IPS-15b (cell line): ENCODE measurements at regions not wholly inside any gene's neighbourhood (a gene's known extent, or its start where the extent isn't known, plus 50 kb on each side); places are given as distances from the start of the nearest gene placed in this dataset.
"Not testable (repeated sequence)": the region's sequence is repeated elsewhere in the genome, so short reads cannot be mapped to it uniquely, and the experiment has no call there.

Experiments
- H3K27me3 ChIP-seq: one replicate; pipeline ENCODE4 v1.6.1; 2013; ENCODE audit warnings: low read length; ENCODE audit not compliant: control insufficient read depth, insufficient read depth
- H3K36me3 ChIP-seq: one replicate; pipeline ENCODE4 v1.6.1; 2013; ENCODE audit warnings: low read length; ENCODE audit not compliant: control insufficient read depth, insufficient read depth
- H3K4me1 ChIP-seq: one replicate; pipeline ENCODE4 v1.6.1; 2013; ENCODE audit warnings: mild to moderate bottlenecking, low read length; ENCODE audit not compliant: control insufficient read depth, insufficient read depth
- H3K4me3 ChIP-seq: one replicate; pipeline ENCODE4 v1.5.1; 2013; ENCODE audit warnings: low read depth, low read length
- H3K9ac ChIP-seq: one replicate; pipeline ENCODE4 v1.6.1; 2013; ENCODE audit warnings: low read depth, mild to moderate bottlenecking, low read length
- H3K9me3 ChIP-seq: one replicate; pipeline ENCODE4 v1.6.1; 2013; ENCODE audit warnings: mild to moderate bottlenecking, low read length; ENCODE audit not compliant: control insufficient read depth, insufficient read depth

DNA sequence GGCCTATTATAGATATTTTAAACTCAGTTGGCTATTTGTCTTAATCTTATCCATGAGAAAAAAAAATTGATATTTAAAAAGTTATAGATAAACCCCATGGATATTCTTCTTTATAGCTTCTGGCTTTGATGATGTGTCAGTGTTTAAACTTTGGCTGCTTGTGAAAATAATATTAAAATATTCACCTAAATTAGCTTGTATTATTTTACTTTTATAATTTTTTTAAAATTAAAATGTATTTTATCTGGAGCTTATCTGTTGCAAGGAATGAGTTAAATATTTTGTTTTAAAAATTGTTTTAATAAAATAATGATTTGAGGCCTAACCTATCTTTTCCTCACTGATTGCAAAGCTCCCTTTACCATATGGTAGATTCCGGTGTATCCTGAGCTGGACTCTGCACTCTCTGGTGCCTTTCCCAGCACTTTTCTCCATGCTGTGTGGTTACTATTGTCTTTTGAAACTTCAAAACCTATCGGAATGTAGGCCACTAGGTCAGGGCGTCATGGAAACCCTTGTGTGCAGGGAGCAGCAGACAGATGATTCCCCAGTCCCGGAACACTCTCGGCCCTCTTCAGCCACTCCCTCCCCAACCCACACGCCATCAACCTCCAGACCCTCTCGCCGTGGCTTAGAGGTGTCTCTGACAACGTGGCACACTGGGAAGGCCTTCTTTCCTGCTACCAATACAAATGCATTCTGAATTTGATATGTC is 252.3 kb upstream of the ATP10A start:
- Histone ChIP-seq H3K27me3 (no peaks in the 10 kb centered on the region), H3K36me3 (no peaks in the 10 kb centered on the region), H3K4me3 (no peak overlapping the region), H3K4me1 (no peaks in the 10 kb centered on the region), H3K9me3 (no peaks in the 10 kb centered on the region), H3K9ac (no peak overlapping the region)

DNA sequence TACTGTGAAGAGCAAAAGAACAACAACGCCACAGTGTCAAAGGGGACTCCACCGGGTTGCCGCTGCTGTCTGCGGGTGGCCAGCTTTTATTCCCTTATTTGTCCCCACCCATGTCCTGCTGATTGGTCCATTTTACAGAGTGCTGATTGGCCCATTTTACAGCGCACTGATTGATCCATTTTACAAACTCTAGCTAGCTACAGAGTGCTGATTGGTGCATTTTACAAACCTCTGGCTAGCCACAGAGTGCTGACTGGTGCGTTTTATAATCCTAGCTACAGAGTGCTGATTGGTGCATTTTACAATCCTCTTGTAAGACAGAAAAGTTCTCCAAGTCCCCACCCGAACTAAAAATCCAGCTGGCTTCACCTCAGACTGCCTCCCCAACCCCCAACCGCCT is 251.0 kb upstream of the ATP10A start:
- not testable (repeated sequence) for H3K9me3 ChIP-seq

DNA sequence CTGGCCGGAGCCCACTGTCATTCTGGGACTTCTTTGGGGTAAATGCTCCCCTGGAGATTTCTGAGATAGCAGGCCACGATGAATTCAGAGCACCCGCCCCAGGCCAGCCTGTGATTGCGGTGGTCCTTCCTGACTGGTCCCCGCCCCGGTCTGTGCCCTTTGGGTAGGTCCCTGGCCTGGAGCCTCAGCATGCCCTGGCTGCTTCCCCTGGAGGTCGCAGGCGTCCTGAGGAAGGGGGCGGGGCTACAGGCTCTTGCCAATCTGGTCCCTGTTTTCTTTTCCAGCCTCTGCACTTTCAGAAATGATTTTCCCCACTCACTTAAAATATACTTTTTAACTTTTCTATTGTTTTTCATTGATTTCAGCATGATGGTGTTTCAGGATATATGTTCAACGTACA is 250.2 kb upstream of the ATP10A start:
- Histone ChIP-seq H3K27me3 (no peaks in the 10 kb centered on the region), H3K4me3 (no peak overlapping the region), H3K9me3 (no peaks in the 10 kb centered on the region), H3K36me3 (no peaks in the 10 kb centered on the region), H3K9ac (no peak overlapping the region), H3K4me1 (no peaks in the 10 kb centered on the region)

More for the DNA sequence above, 251.0 kb upstream of the ATP10A start:
- not testable (repeated sequence) for H3K27me3 ChIP-seq, H3K36me3 ChIP-seq, H3K9ac ChIP-seq, H3K4me3 ChIP-seq, H3K4me1 ChIP-seq

DNA sequence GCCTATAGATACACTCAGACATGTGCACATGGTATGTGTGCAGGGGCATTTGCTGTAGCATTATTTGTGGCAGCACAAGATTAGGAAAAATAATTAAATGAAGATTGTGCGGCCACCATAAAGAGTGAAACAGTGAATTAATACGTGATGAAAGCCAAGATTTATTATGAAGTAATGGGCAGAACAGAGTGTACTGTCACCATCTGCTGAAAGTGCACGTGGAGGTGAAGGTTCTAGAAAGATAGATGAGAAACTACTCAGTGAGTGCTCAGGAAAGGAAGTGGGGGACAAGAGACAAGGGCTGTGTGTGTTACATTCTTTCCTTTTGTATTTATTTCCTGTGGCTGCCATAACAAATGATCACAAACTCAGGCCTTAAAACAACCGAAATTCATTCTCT is 246.1 kb upstream of the ATP10A start:
- H3K27me3 ChIP-seq = no peaks in the 10 kb centered on the region

DNA sequence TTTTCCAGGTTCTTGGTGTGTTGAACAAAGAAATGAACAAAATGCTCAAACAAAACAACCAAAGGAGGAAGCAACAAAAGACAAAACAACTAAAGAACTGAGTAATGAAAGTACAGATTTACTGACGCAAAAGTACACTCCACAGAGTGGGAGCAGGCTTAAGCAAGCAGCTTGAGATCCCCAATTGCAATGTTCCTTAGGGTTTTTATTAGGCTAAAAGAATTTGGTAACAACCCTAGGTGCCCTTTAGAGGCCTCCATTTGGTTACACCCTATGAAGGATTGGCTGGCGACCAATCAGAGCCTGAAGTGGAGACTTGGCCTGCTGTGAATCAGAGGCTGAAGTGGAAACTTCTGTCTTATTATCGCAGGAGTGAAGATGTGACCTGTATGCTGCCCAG is 243.4 kb upstream of the ATP10A start:
- Histone ChIP-seq H3K36me3 (no peaks in the 10 kb centered on the region), H3K27me3 (no peaks in the 10 kb centered on the region), H3K4me1 (peaks cover 15% of the 10 kb centered on the region), H3K9ac (no peak overlapping the region), H3K9me3 (peaks cover 5% of the 10 kb centered on the region), H3K4me3 (no peak overlapping the region)

More for the DNA sequence above, 246.1 kb upstream of the ATP10A start:
- Histone ChIP-seq H3K4me1 (no peaks in the 10 kb centered on the region), H3K4me3 (no peak overlapping the region), H3K36me3 (no peaks in the 10 kb centered on the region), H3K9me3 (peaks cover 5% of the 10 kb centered on the region), H3K9ac (no peak overlapping the region)

DNA sequence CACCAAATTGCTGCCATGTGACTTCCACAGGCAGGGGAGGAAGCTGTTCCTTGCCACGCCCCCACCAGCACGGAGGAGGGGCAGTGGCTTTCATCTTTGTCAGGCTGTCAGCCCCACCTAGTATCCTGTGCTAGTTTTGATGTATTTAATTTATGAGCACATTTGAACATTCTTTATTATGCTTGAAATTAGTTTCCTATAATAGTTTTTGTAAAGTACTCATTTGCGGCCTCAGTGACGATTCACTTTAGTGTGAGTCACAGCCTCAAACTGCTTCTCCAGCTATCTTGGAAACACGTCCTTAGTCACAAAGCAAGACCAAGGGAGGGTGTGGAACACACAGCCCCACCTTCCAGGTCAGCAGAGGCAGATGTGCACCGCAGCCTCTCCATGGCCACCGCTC is 239.9 kb upstream of the ATP10A start:
- no peaks in the 10 kb centered on the region for H3K36me3 ChIP-seq
- no peaks in the 10 kb centered on the region for H3K27me3 ChIP-seq
- peaks cover 5% of the 10 kb centered on the region for H3K9me3 ChIP-seq
- peaks cover 16% of the 10 kb centered on the region for H3K4me1 ChIP-seq
- no peak overlapping the region for H3K4me3 ChIP-seq
- no peak overlapping the region for H3K9ac ChIP-seq

DNA sequence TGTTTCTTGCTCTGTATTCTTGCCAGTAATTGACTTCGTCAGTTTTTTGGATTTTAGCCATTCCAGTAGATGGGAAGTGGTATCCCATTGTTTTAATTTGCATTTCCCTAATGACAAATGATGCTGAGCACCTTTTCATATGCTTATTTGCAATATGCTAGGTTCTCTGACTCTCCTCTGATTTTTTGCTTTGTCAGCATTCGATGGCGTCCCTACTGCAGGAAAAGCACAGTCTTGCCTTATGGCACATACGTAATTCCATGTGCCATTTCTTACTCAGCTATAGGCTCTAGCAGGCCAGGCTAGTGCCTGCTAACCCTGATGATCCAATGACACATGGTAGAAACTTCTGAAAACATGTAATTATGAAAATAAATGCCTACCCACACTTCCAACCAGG is 239.2 kb upstream of the ATP10A start:
- Histone ChIP-seq H3K36me3 (no peaks in the 10 kb centered on the region), H3K4me3 (no peak overlapping the region), H3K4me1 (peaks cover 16% of the 10 kb centered on the region), H3K9me3 (peaks cover 5% of the 10 kb centered on the region), H3K27me3 (no peaks in the 10 kb centered on the region), H3K9ac (no peak overlapping the region)

DNA sequence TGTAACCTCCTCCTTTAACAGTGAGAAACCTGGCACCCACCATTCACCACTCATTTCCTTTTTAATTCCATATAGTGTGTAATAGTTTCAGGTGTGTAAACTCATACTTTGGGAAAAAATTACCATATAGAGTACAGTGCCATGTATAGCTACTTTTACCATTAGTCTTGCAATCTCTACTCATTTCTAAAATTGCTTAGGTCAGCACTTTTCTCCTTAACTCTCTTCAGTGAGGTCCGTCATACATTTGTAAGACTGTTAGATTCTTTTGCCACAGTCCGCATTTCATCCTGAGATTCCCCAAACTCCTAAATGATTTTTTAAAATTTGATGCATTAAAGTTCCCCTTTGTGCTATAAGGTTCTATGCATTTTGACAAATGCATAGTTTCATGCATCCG is 238.3 kb upstream of the ATP10A start:
- H3K9me3 ChIP-seq = peaks cover 2% of the 10 kb centered on the region

DNA sequence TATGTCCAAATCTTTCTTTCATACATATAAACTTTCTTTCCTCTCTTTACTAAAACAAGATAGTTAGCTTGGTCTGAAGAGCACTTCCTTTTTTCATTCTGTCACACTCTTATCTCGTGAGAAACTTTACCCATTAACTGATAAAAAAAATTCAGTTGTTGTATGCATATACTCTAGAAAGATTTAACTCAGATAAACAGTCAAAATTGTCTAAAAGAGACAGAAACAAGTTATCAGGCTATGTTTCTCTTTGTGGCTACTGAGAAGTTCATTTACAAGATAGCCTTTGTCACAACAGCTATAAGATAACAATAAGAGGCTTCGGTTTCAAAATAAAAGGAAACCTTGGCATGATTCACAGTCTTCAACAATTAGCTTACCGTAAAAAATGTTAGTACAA is 235.7 kb upstream of the ATP10A start:
- Histone ChIP-seq H3K4me3 (no peak overlapping the region), H3K9me3 (no peaks in the 10 kb centered on the region), H3K27me3 (no peaks in the 10 kb centered on the region), H3K9ac (no peak overlapping the region), H3K4me1 (peaks cover 18% of the 10 kb centered on the region), H3K36me3 (no peaks in the 10 kb centered on the region)

More for the DNA sequence above, 238.3 kb upstream of the ATP10A start:
- no peaks in the 10 kb centered on the region for H3K36me3 ChIP-seq
- H3K27me3 ChIP-seq = no peaks in the 10 kb centered on the region
- no peak overlapping the region for H3K9ac ChIP-seq
- H3K4me1 ChIP-seq = peaks cover 16% of the 10 kb centered on the region
- no peak overlapping the region for H3K4me3 ChIP-seq

DNA sequence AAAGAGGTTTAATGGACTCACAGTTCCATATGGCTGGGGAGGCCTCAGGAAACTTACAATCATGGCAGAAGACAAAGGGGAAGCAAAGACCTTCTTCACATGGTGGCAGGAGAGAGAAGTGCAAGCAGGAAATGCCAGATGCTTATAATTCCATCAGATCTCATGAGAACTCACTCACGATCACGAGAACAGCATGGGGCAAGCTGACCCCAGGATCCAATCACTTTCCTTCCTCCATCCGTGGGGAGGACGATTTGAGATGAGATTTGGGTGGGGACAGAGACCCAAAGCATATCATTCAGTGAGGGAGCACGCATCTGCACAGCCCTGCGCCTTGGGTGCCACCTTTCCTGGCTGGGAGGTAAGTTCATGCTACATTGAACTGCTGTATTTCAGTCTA is 234.1 kb upstream of the ATP10A start:
- Histone ChIP-seq H3K36me3 (no peaks in the 10 kb centered on the region), H3K9ac (no peak overlapping the region), H3K27me3 (no peaks in the 10 kb centered on the region), H3K9me3 (no peaks in the 10 kb centered on the region), H3K4me3 (no peak overlapping the region), H3K4me1 (peaks cover 9% of the 10 kb centered on the region)

DNA sequence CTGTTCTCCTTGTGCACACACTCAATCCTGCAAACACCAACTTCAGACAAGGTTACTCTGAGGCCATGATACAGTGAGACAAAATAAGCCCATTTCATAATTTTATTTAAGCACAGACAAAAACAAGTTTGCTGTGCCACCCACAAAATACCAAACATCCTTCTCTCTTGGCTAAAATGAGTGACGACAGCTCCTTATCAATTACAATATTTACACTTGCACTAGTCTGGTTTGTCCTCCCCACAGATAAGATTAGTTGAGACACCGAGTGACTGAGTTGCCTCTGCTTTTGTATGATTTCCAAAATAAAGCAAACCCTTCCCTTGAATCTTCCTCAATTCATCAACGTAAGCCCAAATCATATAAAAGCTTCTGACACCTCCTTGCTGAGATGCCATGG is 233.5 kb upstream of the ATP10A start:
- Histone ChIP-seq H3K36me3 (no peaks in the 10 kb centered on the region), H3K9ac (no peak overlapping the region), H3K4me1 (peaks cover 2% of the 10 kb centered on the region), H3K9me3 (no peaks in the 10 kb centered on the region), H3K4me3 (no peak overlapping the region), H3K27me3 (no peaks in the 10 kb centered on the region)

DNA sequence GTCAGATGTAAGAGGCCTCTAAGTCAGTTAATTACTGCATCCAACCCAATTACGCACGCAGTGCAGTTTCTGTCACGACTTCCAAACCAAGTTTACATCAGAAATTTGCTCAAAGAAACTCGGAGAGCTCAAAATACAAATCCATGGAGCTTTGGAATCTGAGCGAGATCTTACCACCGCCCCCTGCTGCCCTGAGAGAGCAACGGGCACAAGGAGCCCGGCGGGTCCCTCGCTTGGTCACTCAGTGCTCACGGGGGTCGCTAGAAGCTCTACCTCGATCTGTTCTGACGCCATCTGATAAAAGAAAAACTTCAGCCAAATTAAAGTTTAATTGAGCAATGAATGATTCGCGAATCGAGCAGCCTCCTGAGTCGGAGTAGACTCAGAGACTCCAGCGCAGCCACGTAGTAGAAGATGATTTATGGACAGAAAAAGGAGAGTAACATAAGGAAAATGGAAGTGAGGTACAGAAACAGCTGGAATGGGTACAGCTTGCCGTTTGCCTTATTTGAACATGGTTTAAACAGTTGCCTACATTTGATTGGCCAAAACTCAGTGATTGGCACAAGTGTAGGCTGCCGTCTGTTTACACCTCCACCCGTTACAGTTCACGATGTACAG is 232.7 kb upstream of the ATP10A start:
- Histone ChIP-seq H3K9me3 (no peaks in the 10 kb centered on the region), H3K9ac (no peak overlapping the region)

More for the DNA sequence above, 232.7 kb upstream of the ATP10A start:
- Histone ChIP-seq H3K4me1 (peaks cover 2% of the 10 kb centered on the region), H3K36me3 (no peaks in the 10 kb centered on the region), H3K27me3 (no peaks in the 10 kb centered on the region), H3K4me3 (no peak overlapping the region)
